Osteoblast (primary cell): ENCODE measurements at regions not wholly inside any gene's neighbourhood (a gene's known extent, or its start where the extent isn't known, plus 50 kb on each side); places are given as distances from the start of the nearest gene placed in this dataset.
A peak's percentile ranks its signal among the peaks of the same experiment; 100 is the strongest.
"Not testable (repeated sequence)": the region's sequence is repeated elsewhere in the genome, so short reads cannot be mapped to it uniquely, and the experiment has no call there.

ENCODE experiments used
- DNase-seq: peaks from one replicate; pipeline ENCODE4 v3.0.0; 2011; ENCODE audit warnings: low spot score, mixed read lengths; ENCODE audit not compliant: insufficient read length; ENCODE audit errors: missing footprints
- H2AFZ ChIP-seq: 2 replicates; pipeline ENCODE4 v1.6.0; 2011; ENCODE audit warnings: mild to moderate bottlenecking, low read length
- H3K27ac ChIP-seq: 2 replicates; pipeline ENCODE4 v1.5.1; 2011; ENCODE audit warnings: mild to moderate bottlenecking, low read depth, low read length, moderate library complexity
- H3K27me3 ChIP-seq: 2 replicates; pipeline ENCODE4 v1.6.0; 2012; ENCODE audit warnings: mild to moderate bottlenecking, control low read depth, inconsistent platforms, low read length, moderate library complexity; ENCODE audit not compliant: insufficient read depth
- H3K36me3 ChIP-seq: 2 replicates; pipeline ENCODE4 v1.5.1; 2011; ENCODE audit warnings: mild to moderate bottlenecking, low read length, control low read depth, moderate library complexity; ENCODE audit not compliant: insufficient read depth
- H3K4me1 ChIP-seq: 2 replicates; pipeline ENCODE4 v1.5.1; 2011; ENCODE audit warnings: mild to moderate bottlenecking, low read length, control low read depth, moderate library complexity; ENCODE audit not compliant: insufficient read depth
- H3K4me2 ChIP-seq: 2 replicates; pipeline ENCODE4 v1.6.0; 2011; ENCODE audit warnings: mild to moderate bottlenecking, low read length; ENCODE audit not compliant: insufficient read depth
- H3K4me3 ChIP-seq: fragments of 200-600 bp; sonication (generic); 3 replicates; pipeline ENCODE4 v1.5.1; 2012; ENCODE audit warnings: mild to moderate bottlenecking, low read length, inconsistent platforms; ENCODE audit not compliant: insufficient read depth
- H3K79me2 ChIP-seq: 2 replicates; pipeline ENCODE4 v1.6.0; 2012; ENCODE audit warnings: mild to moderate bottlenecking, low read length, control low read depth, inconsistent platforms; ENCODE audit not compliant: insufficient read depth
- H3K9me3 ChIP-seq: 2 replicates; pipeline ENCODE4 v1.5.1; 2011; ENCODE audit warnings: low read depth, low read length, control low read depth
- H4K20me1 ChIP-seq: 2 replicates; pipeline ENCODE4 v1.6.0; 2012; ENCODE audit warnings: mild to moderate bottlenecking, low read length, control low read depth; ENCODE audit not compliant: insufficient read depth
- CTCF ChIP-seq: IDR thresholded peaks from 2 replicates; pipeline ENCODE4 v1.5.1; 2011; ENCODE audit warnings: mild to moderate bottlenecking, low read depth, low read length, moderate library complexity; ENCODE audit errors: extremely low read depth

- Histone ChIP-seq H4K20me1 (no peaks in the 10 kb centered on the region), H3K27me3 (no peaks in the 10 kb centered on the region), H3K79me2 (no peaks in the 10 kb centered on the region), H3K4me2 (peak overlapping the region; percentile 32), H3K9me3 (no peaks in the 10 kb centered on the region), H3K4me3 (no peak overlapping the region), H3K27ac (peak overlapping the region; percentile 55), H3K4me1 (peaks cover 28% of the 10 kb centered on the region), H3K36me3 (no peaks in the 10 kb centered on the region), H2AFZ (no peak overlapping the region)
- peak; percentile 65 for DNase-seq
- TF ChIP-seq CTCF = no peak
These were observed 408.5 kb downstream of the ZEB2 start for GRCh38 chr2:144111437-144111836.

DNA sequence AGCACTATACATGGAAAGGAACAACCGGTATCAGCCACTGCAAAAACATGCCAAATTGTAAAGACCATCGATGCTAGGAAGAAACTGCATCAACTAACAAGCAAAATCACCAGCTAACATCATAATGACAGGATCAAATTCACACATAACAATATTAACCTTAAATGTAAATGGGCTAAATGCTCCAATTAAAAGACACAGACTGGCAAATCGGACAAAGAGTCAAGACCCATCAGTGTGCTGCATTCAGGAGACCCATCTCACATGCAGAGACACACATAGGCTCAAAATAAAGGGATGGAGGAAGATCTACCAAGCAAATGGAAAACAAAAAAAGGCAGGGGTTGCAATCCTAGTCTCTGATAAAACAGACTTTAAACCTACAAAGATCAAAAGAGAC, 413.8 kb downstream of the ZEB2 start:
- not testable (repeated sequence) for H4K20me1 ChIP-seq, DNase-seq, H3K4me2 ChIP-seq, H3K4me1 ChIP-seq, H2AFZ ChIP-seq, H3K4me3 ChIP-seq, H3K27me3 ChIP-seq, H3K9me3 ChIP-seq, H3K79me2 ChIP-seq, H3K36me3 ChIP-seq, H3K27ac ChIP-seq

- Histone ChIP-seq H3K36me3 (no peaks in the 10 kb centered on the region), H3K27ac (no peak overlapping the region), H2AFZ (no peak overlapping the region), H3K79me2 (no peaks in the 10 kb centered on the region), H3K27me3 (no peaks in the 10 kb centered on the region), H3K4me2 (no peak overlapping the region), H3K4me3 (no peak overlapping the region), H3K4me1 (peaks cover 8% of the 10 kb centered on the region), H4K20me1 (no peaks in the 10 kb centered on the region), H3K9me3 (no peaks in the 10 kb centered on the region)
- TF ChIP-seq CTCF = no peak
- DNase-seq = no peak
These were observed 417.5 kb downstream of the ZEB2 start for GRCh38 chr2:144102386-144102785.

GRCh38 chr2:144099780-144100377, 420.0 kb downstream of the ZEB2 start:
- Histone ChIP-seq H3K4me3 (no peak overlapping the region), H3K27ac (peak overlapping the region; percentile 49), H3K9me3 (no peaks in the 10 kb centered on the region), H3K4me1 (peaks cover 8% of the 10 kb centered on the region), H3K36me3 (no peaks in the 10 kb centered on the region), H3K79me2 (no peaks in the 10 kb centered on the region), H3K27me3 (no peaks in the 10 kb centered on the region), H3K4me2 (peak overlapping the region; percentile 57), H2AFZ (no peak overlapping the region), H4K20me1 (no peaks in the 10 kb centered on the region)
- DNase-seq = peak; percentile 85
- TF ChIP-seq CTCF = peak; percentile 48
